ENCODE measurements at regions not wholly inside any gene's neighbourhood (a gene's known extent, or its start where the extent isn't known, plus 50 kb on each side); places are given as distances from the start of the nearest gene placed in this dataset.

DNA sequence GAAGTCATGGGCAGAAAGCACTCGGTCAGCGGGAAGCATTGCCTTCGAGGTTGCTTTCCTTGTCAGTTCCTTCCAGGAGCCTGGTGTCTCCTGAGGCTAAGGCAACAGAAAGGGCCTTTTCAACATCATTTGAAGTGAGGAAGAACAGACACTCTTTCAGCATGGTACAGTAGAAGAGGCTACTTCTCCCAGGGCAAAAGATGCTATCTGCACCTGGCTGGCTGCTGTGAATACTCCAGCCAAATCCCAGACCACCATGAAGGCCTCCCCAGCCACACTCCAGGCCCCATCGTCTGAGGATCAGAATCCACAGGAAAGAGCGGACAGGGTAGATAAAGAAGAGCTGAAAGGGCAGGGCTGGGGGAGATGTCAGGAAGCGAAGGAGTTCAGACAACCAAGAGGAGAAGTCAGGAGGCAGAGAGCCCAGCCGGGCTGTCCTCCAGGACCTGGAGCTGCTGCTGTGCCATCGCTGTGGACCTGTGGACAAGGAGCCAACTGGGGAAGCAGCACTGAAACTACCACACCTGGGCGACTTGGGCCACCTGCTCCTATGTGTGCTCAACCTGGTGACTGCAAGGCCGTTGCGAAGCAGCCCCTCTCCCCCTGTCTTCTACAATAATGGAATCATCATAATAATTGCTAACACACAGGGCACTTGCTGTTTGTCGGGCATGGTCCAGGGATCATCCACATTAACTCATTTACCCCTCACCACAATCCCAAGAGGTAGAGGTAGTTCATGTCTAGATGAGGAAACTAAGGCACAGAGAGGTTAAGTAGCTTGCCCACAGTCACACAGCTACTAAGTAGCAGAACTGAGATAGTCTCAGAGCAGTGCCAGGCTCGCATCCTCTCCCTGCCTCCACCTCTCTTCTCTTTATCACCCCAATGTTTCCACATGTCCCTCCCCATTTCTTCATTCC, 88.0 kb upstream of the ZBTB40 start:
- H3K9me3 ChIP-seq (replicated peaks; ENCODE audit: insufficient read depth, low read length) = no peaks in the 10 kb centered on the region
- no peak overlapping the region for H2AFZ ChIP-seq (ENCODE audit: low read length)
- no peaks in the 10 kb centered on the region for H4K20me1 ChIP-seq (ENCODE audit: insufficient read depth, low read length)
- no peak for DNase-seq
- H3K27ac ChIP-seq (ENCODE audit: low read length) = no peak overlapping the region
- H3K9ac ChIP-seq (ENCODE audit: low read length) = no peak overlapping the region
- no peaks in the 10 kb centered on the region for H3F3A ChIP-seq (ENCODE audit: insufficient read depth, low read length)
- H3K27me3 ChIP-seq (replicated peaks; ENCODE audit: insufficient read depth, low read length) = peaks cover 98% of the 10 kb centered on the region
- H3K4me2 ChIP-seq (ENCODE audit: low read depth, low read length) = no peak overlapping the region
- H3K36me3 ChIP-seq (replicated peaks; ENCODE audit: insufficient read depth, low read length) = no peaks in the 10 kb centered on the region
- TF ChIP-seq EZH2phosphoT487 (IDR thresholded peaks at IDR 0.05; ENCODE audit: low read length) (no peak), EZH2 (optimal IDR thresholded peaks at IDR 0.05; ENCODE audit: low read depth, low read length) (no peak)
- TF ChIP-seq, protein P1, sequence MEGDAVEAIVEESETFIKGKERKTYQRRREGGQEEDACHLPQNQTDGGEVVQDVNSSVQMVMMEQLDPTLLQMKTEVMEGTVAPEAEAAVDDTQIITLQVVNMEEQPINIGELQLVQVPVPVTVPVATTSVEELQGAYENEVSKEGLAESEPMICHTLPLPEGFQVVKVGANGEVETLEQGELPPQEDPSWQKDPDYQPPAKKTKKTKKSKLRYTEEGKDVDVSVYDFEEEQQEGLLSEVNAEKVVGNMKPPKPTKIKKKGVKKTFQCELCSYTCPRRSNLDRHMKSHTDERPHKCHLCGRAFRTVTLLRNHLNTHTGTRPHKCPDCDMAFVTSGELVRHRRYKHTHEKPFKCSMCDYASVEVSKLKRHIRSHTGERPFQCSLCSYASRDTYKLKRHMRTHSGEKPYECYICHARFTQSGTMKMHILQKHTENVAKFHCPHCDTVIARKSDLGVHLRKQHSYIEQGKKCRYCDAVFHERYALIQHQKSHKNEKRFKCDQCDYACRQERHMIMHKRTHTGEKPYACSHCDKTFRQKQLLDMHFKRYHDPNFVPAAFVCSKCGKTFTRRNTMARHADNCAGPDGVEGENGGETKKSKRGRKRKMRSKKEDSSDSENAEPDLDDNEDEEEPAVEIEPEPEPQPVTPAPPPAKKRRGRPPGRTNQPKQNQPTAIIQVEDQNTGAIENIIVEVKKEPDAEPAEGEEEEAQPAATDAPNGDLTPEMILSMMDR (IDR thresholded peaks at IDR 0.05; ENCODE audit: low read length) = no peak
- H3K4me3 ChIP-seq (ENCODE audit: low read length) = no peak overlapping the region
- no peaks in the 10 kb centered on the region for H3K79me2 ChIP-seq (ENCODE audit: low read length)
- no peaks in the 10 kb centered on the region for H3K9me2 ChIP-seq (replicated peaks; ENCODE audit: insufficient read depth, low read length)
- H3K4me1 ChIP-seq (ENCODE audit: low read length) = no peaks in the 10 kb centered on the region

DNA sequence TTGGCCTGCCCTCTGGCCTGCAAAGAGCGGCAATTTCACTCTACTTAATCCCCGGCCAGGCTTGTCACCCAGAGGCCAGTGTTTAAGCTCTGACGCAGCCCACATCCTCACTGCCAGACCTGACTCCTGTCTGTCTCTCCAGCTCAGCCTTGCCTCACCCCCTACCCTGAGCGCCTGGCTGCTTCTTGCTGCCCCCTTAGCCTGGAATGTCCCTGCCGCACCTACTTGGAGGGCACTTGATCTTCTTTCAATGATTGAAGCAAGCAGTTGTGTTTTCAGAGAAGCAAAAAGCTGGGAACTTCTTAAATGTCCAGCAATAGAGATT, 87.4 kb upstream of the ZBTB40 start:
- Histone ChIP-seq H3K27me3 (replicated peaks; ENCODE audit: insufficient read depth, low read length) (peaks cover 98% of the 10 kb centered on the region), H3K9ac (ENCODE audit: low read length) (no peak overlapping the region)
- no peak for TF ChIP-seq EZH2 (optimal IDR thresholded peaks at IDR 0.05; ENCODE audit: low read depth, low read length)
- TF ChIP-seq EZH2phosphoT487 (IDR thresholded peaks at IDR 0.05; ENCODE audit: low read length) = no peak
- TF ChIP-seq, protein P1 (IDR thresholded peaks at IDR 0.05; ENCODE audit: low read length) = no peak

DNA sequence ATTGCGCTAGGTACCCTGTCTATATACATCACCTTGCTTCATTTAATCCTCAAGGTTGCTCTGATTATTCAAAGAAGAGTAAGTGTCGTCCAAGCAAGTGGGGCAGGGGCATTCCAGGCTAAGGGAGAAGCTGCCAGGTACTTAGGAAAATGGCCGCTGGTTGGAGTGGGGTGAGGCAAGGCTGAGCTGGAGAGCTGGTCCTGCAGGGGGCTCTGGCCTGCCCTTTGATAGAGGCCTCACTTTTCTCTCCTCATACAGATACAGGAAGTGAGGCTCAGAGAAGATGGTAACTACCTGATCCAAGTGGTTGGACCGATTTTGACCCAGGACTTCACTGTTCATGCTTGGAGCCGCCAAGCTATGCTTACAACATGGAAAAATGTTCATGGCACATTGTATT, 86.9 kb upstream of the ZBTB40 start:
- TF ChIP-seq, protein P1 (IDR thresholded peaks at IDR 0.05; ENCODE audit: low read length) = no peak
- TF ChIP-seq EZH2 (optimal IDR thresholded peaks at IDR 0.05; ENCODE audit: low read depth, low read length) (no peak), EZH2phosphoT487 (IDR thresholded peaks at IDR 0.05; ENCODE audit: low read length) (no peak)
- H2AFZ ChIP-seq (ENCODE audit: low read length) = no peak overlapping the region
- H3K4me3 ChIP-seq (ENCODE audit: low read length) = no peak overlapping the region
- peaks cover 98% of the 10 kb centered on the region for H3K27me3 ChIP-seq (replicated peaks; ENCODE audit: insufficient read depth, low read length)
- H3K79me2 ChIP-seq (ENCODE audit: low read length) = no peaks in the 10 kb centered on the region
- H3K4me2 ChIP-seq (ENCODE audit: low read depth, low read length) = no peak overlapping the region
- H3F3A ChIP-seq (ENCODE audit: insufficient read depth, low read length) = no peaks in the 10 kb centered on the region
- H3K4me1 ChIP-seq (ENCODE audit: low read length) = no peaks in the 10 kb centered on the region
- H3K9me2 ChIP-seq (replicated peaks; ENCODE audit: insufficient read depth, low read length) = no peaks in the 10 kb centered on the region
- H3K9me3 ChIP-seq (replicated peaks; ENCODE audit: insufficient read depth, low read length) = no peaks in the 10 kb centered on the region
- H3K36me3 ChIP-seq (replicated peaks; ENCODE audit: insufficient read depth, low read length) = no peaks in the 10 kb centered on the region
- H3K27ac ChIP-seq (ENCODE audit: low read length) = no peak overlapping the region
- no peaks in the 10 kb centered on the region for H4K20me1 ChIP-seq (ENCODE audit: insufficient read depth, low read length)
- H3K9ac ChIP-seq (ENCODE audit: low read length) = no peak overlapping the region
- no peak for DNase-seq

More for the DNA sequence above, 87.4 kb upstream of the ZBTB40 start:
- H3K36me3 ChIP-seq (replicated peaks; ENCODE audit: insufficient read depth, low read length) = no peaks in the 10 kb centered on the region
- H3K4me2 ChIP-seq (ENCODE audit: low read depth, low read length) = no peak overlapping the region
- no peak overlapping the region for H3K4me3 ChIP-seq (ENCODE audit: low read length)
- H3K9me3 ChIP-seq (replicated peaks; ENCODE audit: insufficient read depth, low read length) = no peaks in the 10 kb centered on the region
- no peaks in the 10 kb centered on the region for H3K9me2 ChIP-seq (replicated peaks; ENCODE audit: insufficient read depth, low read length)
- H2AFZ ChIP-seq (ENCODE audit: low read length) = no peak overlapping the region
- no peaks in the 10 kb centered on the region for H3F3A ChIP-seq (ENCODE audit: insufficient read depth, low read length)
- no peaks in the 10 kb centered on the region for H3K79me2 ChIP-seq (ENCODE audit: low read length)
- H3K27ac ChIP-seq (ENCODE audit: low read length) = no peak overlapping the region
- no peaks in the 10 kb centered on the region for H3K4me1 ChIP-seq (ENCODE audit: low read length)
- DNase-seq = no peak
- H4K20me1 ChIP-seq (ENCODE audit: insufficient read depth, low read length) = no peaks in the 10 kb centered on the region

All from MM.1S (cell line).